HEK293 (cell line): ENCODE measurements at regions not wholly inside any gene's neighbourhood (a gene's known extent, or its start where the extent isn't known, plus 50 kb on each side); places are given as distances from the start of the nearest gene placed in this dataset.

Experiments
- ZNF132 ChIP-seq: fragments of 450-650 bp; formaldehyde crosslinking; IDR thresholded peaks from 2 replicates; pipeline ENCODE4 v1.5.1; 2017; ENCODE audit warnings: missing biosample characterization, missing genetic modification characterization, borderline replicate concordance
- ZNF629 ChIP-seq: fragments of 450-650 bp; formaldehyde crosslinking; IDR thresholded peaks from 2 replicates; pipeline ENCODE4 v1.5.1; 2017; ENCODE audit warnings: missing biosample characterization, missing genetic modification characterization
- TF ChIP-seq, protein P1 (sequence below): fragments of 450-650 bp; formaldehyde crosslinking; IDR thresholded peaks from 2 replicates; pipeline ENCODE4 v1.5.1; 2016; ENCODE audit warnings: missing biosample characterization, missing genetic modification characterization

- TF ChIP-seq, protein P1, sequence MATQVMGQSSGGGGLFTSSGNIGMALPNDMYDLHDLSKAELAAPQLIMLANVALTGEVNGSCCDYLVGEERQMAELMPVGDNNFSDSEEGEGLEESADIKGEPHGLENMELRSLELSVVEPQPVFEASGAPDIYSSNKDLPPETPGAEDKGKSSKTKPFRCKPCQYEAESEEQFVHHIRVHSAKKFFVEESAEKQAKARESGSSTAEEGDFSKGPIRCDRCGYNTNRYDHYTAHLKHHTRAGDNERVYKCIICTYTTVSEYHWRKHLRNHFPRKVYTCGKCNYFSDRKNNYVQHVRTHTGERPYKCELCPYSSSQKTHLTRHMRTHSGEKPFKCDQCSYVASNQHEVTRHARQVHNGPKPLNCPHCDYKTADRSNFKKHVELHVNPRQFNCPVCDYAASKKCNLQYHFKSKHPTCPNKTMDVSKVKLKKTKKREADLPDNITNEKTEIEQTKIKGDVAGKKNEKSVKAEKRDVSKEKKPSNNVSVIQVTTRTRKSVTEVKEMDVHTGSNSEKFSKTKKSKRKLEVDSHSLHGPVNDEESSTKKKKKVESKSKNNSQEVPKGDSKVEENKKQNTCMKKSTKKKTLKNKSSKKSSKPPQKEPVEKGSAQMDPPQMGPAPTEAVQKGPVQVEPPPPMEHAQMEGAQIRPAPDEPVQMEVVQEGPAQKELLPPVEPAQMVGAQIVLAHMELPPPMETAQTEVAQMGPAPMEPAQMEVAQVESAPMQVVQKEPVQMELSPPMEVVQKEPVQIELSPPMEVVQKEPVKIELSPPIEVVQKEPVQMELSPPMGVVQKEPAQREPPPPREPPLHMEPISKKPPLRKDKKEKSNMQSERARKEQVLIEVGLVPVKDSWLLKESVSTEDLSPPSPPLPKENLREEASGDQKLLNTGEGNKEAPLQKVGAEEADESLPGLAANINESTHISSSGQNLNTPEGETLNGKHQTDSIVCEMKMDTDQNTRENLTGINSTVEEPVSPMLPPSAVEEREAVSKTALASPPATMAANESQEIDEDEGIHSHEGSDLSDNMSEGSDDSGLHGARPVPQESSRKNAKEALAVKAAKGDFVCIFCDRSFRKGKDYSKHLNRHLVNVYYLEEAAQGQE: no peak
- TF ChIP-seq ZNF132 (tag by site-specific recombination) (no peak), ZNF629 (tag by site-specific recombination) (no peak)
Observed at GRCh38 chr20:50333812-50334211, 143.2 kb downstream of the CEBPB start.
